MM.1S (cell line): ENCODE measurements at regions not wholly inside any gene's neighbourhood (a gene's known extent, or its start where the extent isn't known, plus 50 kb on each side); places are given as distances from the start of the nearest gene placed in this dataset.

Experiments
- CTCF ChIP-seq: fragments of 300-600 bp; sonication (generic); IDR thresholded peaks from 2 replicates; pipeline ENCODE4 v1.5.1; 2016; ENCODE audit warnings: antibody characterized with exemption, low read length, mixed read lengths
- EZH2 ChIP-seq: fragments of 300-600 bp; sonication (generic); optimal IDR thresholded peaks from 2 replicates; pipeline ENCODE3; 2017; ENCODE audit warnings: low read depth, mild to moderate bottlenecking, antibody characterized with exemption, low read length, mixed read lengths

GRCh38 chr11:21710809-21711208 is 482.1 kb upstream of the ANO5 start:
- TF ChIP-seq EZH2 (no peak), CTCF (no peak)
